HCT116 (cell line): ENCODE measurements at regions not wholly inside any gene's neighbourhood (a gene's known extent, or its start where the extent isn't known, plus 50 kb on each side); places are given as distances from the start of the nearest gene placed in this dataset.

Experiments used
- ATAC-seq: fragments of 200-7000 bp; cut with Tn5 transposase; 2 replicates; pipeline ENCODE4 v1.9.1; 2020; ENCODE audit warnings: mild to moderate bottlenecking, moderate library complexity
- BruUV-seq: library from RNA; stranded (reverse); fragments of 400-500 nt; replicated peaks from 2 replicates; lab custom pipeline; 2021; lab: Mats Ljungman, UMichigan
- CTCF ChIA-PET: fragments of 300-600 bp; sonication (Branson Sonifier 250); formaldehyde crosslinking; loops from one replicate; lab custom pipeline; 2021; ENCODE audit warnings: antibody characterized with exemption; lab: Charles Lee
- POLR2A ChIA-PET: fragments of 300-600, 350-600 bp; sonication (Branson Sonifier 250); formaldehyde crosslinking; loops from one replicate; lab custom pipeline; 2021; ENCODE audit warnings: antibody characterized with exemption; lab: Charles Lee
- RAD21 ChIA-PET, 2 experiments: fragments of 300-600 bp; sonication (Branson Sonifier 250); formaldehyde crosslinking; loops; one replicate each; lab custom pipeline; 2023; ENCODE audit warnings: low total read pairs in 2 of 2; ENCODE audit not compliant: uncharacterized antibody in 2 of 2, unreplicated experiment in 2 of 2, low non-redundant PET in 1 of 2; lab: Charles Lee
- DNase-seq: peaks from one replicate; pipeline ENCODE4 v3.0.0-alpha.2; 2010; ENCODE audit warnings: low read depth, low spot score
- H2AFZ ChIP-seq: fragments of 200-600 bp; shearing (Covaris generic), sonication (generic); 2 replicates; pipeline ENCODE4 v1.6.1; 2017; ENCODE audit warnings: low read depth, mixed run types, mixed read lengths, antibody characterized with exemption, low read length; ENCODE audit not compliant: poor library complexity, severe bottlenecking
- H3K27ac ChIP-seq: 2 replicates; pipeline ENCODE4 v1.5.1; 2012; ENCODE audit warnings: low read depth, low read length
- H3K27me3 ChIP-seq: fragments of 200-600 bp; sonication (generic); 2 replicates; pipeline ENCODE4 v1.6.1; 2016; ENCODE audit warnings: mixed run types, low read length, mixed read lengths; ENCODE audit not compliant: insufficient read depth
- H3K36me3 ChIP-seq, 2 experiments: fragments of 200-500 bp in 1 of 2; fragments of 200-600 bp in 1 of 2; sonication (Bioruptor generic) in 1 of 2; sonication (generic) in 1 of 2; 2 replicates each; pipeline versions ENCODE4 v1.5.1 to v1.6.1; 2014 to 2016; ENCODE audit warnings: low read length in 2 of 2, inconsistent platforms in 1 of 2, mixed read lengths in 1 of 2, mixed run types in 1 of 2; ENCODE audit not compliant: insufficient read depth in 2 of 2, control insufficient read depth in 1 of 2
- H3K4me1 ChIP-seq, 2 experiments: fragments of 200-600 bp in 1 of 2; sonication (generic) in 1 of 2; 2 replicates each; pipeline versions ENCODE4 v1.5.1 to v1.6.1; 2012 to 2017; ENCODE audit warnings: low read length in 2 of 2, inconsistent platforms in 1 of 2, mild to moderate bottlenecking in 1 of 2, mixed read lengths in 1 of 2, mixed run types in 1 of 2, moderate library complexity in 1 of 2; ENCODE audit not compliant: insufficient read depth in 2 of 2, control insufficient read depth in 1 of 2
- H3K4me2 ChIP-seq: fragments of 200-600 bp; sonication (generic); 2 replicates; pipeline ENCODE4 v1.6.1; 2017; ENCODE audit warnings: mixed run types, low read length, mixed read lengths
- H3K4me3 ChIP-seq, 2 experiments: fragments of 200-600 bp in 1 of 2; sonication (generic) in 1 of 2; replicated peaks in 1 of 2; 2 replicates each; pipeline ENCODE4 v1.5.1; 2011 to 2016; ENCODE audit warnings: low read length in 2 of 2, control low read depth in 1 of 2, low read depth in 1 of 2, mild to moderate bottlenecking in 1 of 2, mixed read lengths in 1 of 2, mixed run types in 1 of 2
- H3K79me2 ChIP-seq: fragments of 200-600 bp; sonication (generic); 2 replicates; pipeline ENCODE4 v1.6.1; 2017; ENCODE audit warnings: mild to moderate bottlenecking, mixed run types, low read length, moderate library complexity, mixed read lengths; ENCODE audit not compliant: insufficient read depth
- H3K9ac ChIP-seq: fragments of 200-600 bp; sonication (generic); 2 replicates; pipeline ENCODE4 v1.6.1; 2016; ENCODE audit warnings: low read length, mixed read lengths
- H3K9me2 ChIP-seq: fragments of 200-600 bp; sonication (generic), shearing (Covaris generic); 2 replicates; pipeline ENCODE4 v1.6.1; 2017; ENCODE audit warnings: mixed run types, mild to moderate bottlenecking, moderate library complexity; ENCODE audit not compliant: insufficient read depth
- H3K9me3 ChIP-seq, 2 experiments: fragments of 200-500 bp in 1 of 2; fragments of 200-600 bp in 1 of 2; sonication (Bioruptor generic) in 1 of 2; sonication (generic) in 1 of 2; 2 replicates each; pipeline ENCODE4 v1.6.1; 2014 to 2017; ENCODE audit warnings: low read length in 2 of 2, mixed read lengths in 2 of 2, inconsistent platforms in 1 of 2, low read depth in 1 of 2, mild to moderate bottlenecking in 1 of 2, mixed run types in 1 of 2, moderate library complexity in 1 of 2; ENCODE audit not compliant: control insufficient read depth in 1 of 2, insufficient read depth in 1 of 2
- H4K20me1 ChIP-seq: fragments of 200-600 bp; sonication (generic), shearing (Covaris generic); 2 replicates; pipeline ENCODE4 v1.6.1; 2017; ENCODE audit warnings: mixed run types, mild to moderate bottlenecking, moderate library complexity; ENCODE audit not compliant: insufficient read depth
- ATF3 ChIP-seq: IDR thresholded peaks from 2 replicates; pipeline ENCODE4 v1.6.1; 2012
- CBX3 ChIP-seq: IDR thresholded peaks from 2 replicates; pipeline ENCODE4 v1.6.1; 2012; ENCODE audit warnings: low read depth
- CTCF ChIP-seq, 3 experiments: fragments of 200-600 bp in 1 of 3; sonication (generic) in 1 of 3; IDR thresholded peaks in 2 of 3; conservative IDR thresholded peaks in 1 of 3; 2 replicates each; pipeline ENCODE4 v1.5.1; 2012 to 2017; ENCODE audit warnings: low read depth in 2 of 3, low read length in 2 of 3, antibody characterized with exemption in 1 of 3, borderline replicate concordance in 1 of 3, control low read depth in 1 of 3, mild to moderate bottlenecking in 1 of 3, mixed read lengths in 1 of 3, mixed run types in 1 of 3, moderate library complexity in 1 of 3; ENCODE audit not compliant: insufficient read depth in 1 of 3
- ELF1 ChIP-seq: IDR thresholded peaks from 2 replicates; pipeline ENCODE4 v1.6.1; 2012; ENCODE audit warnings: low read depth, borderline replicate concordance
- EZH2 ChIP-seq: fragments of 200-600 bp; sonication (generic); IDR thresholded peaks from 2 replicates; pipeline ENCODE4 v1.6.1; 2017; ENCODE audit warnings: antibody characterized with exemption, mixed run types
- POLR2A ChIP-seq: IDR thresholded peaks from 2 replicates; pipeline ENCODE4 v1.7.0; 2011; ENCODE audit warnings: borderline replicate concordance; ENCODE audit not compliant: insufficient read depth, insufficient read length; ENCODE audit errors: extremely low read depth
- REST ChIP-seq: IDR thresholded peaks from 2 replicates; pipeline ENCODE4 v1.6.1; 2012; ENCODE audit warnings: low read depth
- SIN3A ChIP-seq: IDR thresholded peaks from 2 replicates; pipeline ENCODE4 v1.6.1; 2012; ENCODE audit warnings: low read depth
- SRF ChIP-seq: IDR thresholded peaks from 2 replicates; pipeline ENCODE4 v1.6.1; 2012; ENCODE audit warnings: low read depth
- YY1 ChIP-seq: IDR thresholded peaks from 2 replicates; pipeline ENCODE4 v1.6.1; 2011; ENCODE audit warnings: low read length, low read depth, moderate library complexity, mild to moderate bottlenecking; ENCODE audit not compliant: insufficient replicate concordance; ENCODE audit errors: extremely low read depth
- ZFX ChIP-seq: fragments of 450-650 bp; IDR thresholded peaks from 2 replicates; pipeline ENCODE4 v1.6.1; 2017
- intact Hi-C: fragments of 100-400 bp; cut with micrococcal nuclease; formaldehyde crosslinking; loops from 2 replicates; pipeline ENCODE4 v1.10.0; 2022
- TF ChIP-seq, protein P1 (sequence below): IDR thresholded peaks from 2 replicates; pipeline ENCODE4 v1.6.1; 2011; ENCODE audit warnings: mild to moderate bottlenecking, low read length, moderate library complexity; ENCODE audit not compliant: insufficient replicate concordance; ENCODE audit errors: extremely low read depth

DNA sequence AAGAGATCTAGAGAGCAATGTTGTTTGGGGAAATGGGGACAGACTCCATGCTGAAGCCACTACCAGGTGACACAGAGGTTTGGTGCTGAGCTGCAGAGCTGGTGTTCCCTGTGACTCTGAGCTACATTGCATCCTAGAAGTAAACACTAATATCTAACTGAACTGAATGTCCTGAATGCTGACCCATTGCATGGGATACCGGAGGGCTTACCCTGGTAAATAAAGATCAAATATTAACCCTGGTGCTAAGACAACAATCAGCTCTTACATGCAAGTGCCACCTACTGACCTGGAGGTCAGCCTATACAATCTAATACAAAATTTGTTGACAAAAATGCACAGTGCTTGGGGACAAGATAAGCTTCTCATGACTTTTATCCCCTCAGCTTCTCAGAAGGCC is 851.3 kb upstream of the KCND2 start (continued):
- TF ChIP-seq SIN3A (no peak), ATF3 (no peak), CBX3 (no peak), SRF (no peak), POLR2A (no peak), ELF1 (no peak)
- TF ChIP-seq, protein P1, sequence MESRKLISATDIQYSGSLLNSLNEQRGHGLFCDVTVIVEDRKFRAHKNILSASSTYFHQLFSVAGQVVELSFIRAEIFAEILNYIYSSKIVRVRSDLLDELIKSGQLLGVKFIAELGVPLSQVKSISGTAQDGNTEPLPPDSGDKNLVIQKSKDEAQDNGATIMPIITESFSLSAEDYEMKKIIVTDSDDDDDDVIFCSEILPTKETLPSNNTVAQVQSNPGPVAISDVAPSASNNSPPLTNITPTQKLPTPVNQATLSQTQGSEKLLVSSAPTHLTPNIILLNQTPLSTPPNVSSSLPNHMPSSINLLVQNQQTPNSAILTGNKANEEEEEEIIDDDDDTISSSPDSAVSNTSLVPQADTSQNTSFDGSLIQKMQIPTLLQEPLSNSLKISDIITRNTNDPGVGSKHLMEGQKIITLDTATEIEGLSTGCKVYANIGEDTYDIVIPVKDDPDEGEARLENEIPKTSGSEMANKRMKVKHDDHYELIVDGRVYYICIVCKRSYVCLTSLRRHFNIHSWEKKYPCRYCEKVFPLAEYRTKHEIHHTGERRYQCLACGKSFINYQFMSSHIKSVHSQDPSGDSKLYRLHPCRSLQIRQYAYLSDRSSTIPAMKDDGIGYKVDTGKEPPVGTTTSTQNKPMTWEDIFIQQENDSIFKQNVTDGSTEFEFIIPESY = no peak

DNA sequence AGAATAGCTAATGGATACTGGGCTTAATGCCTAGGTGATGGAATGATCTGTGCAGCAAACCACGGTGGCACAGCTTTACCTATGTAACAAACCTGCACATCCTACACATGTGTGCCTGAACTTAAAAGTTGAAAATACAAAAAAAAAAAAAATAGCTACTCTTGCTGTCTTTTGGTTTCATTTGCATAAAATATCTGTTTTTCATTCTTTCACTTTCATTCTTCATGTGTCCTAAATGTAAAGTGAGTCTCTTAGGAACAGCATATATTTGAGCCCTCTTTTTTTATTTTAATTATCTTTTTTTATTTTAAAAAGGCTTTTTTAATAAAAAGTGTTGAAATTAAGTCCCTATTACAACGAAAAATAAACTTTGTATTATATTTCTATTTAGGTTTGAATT is 836.1 kb upstream of the KCND2 start:
- ATAC-seq = no peak
- RAD21 ChIA-PET = no interaction called here
- H3K27ac ChIP-seq = no peak overlapping the region
- CTCF ChIA-PET = no interaction called here
- H4K20me1 ChIP-seq = no peaks in the 10 kb centered on the region
- no peak overlapping the region for H2AFZ ChIP-seq
- H3K4me2 ChIP-seq = no peak overlapping the region
- no peaks in the 10 kb centered on the region for H3K9me2 ChIP-seq
- H3K36me3 ChIP-seq = no peaks in the 10 kb centered on the region
- TF ChIP-seq ZFX (no peak), CTCF (IDR thresholded peaks at IDR 0.05 in 2 of 3, conservative IDR thresholded peaks at IDR 0.05 in 1 of 3; ENCODE audit: borderline replicate concordance in 1 of 3, insufficient read depth in 1 of 3, low read depth in 2 of 3, low read length in 2 of 3) (no peak), REST (no peak), YY1 (no peak), EZH2 (no peak)
- no peak for DNase-seq
- POLR2A ChIA-PET = no interaction called here
- intact Hi-C loops = no loop called here
- no peak overlapping the region for H3K4me3 ChIP-seq
- H3K9ac ChIP-seq = no peak overlapping the region
- no peaks in the 10 kb centered on the region for H3K9me3 ChIP-seq
- H3K79me2 ChIP-seq = no peaks in the 10 kb centered on the region
- no peaks in the 10 kb centered on the region for H3K27me3 ChIP-seq
- no TSS peak for BruUV-seq
- H3K4me1 ChIP-seq = no peaks in the 10 kb centered on the region
